H1 (cell line): ENCODE measurements at regions not wholly inside any gene's neighbourhood (a gene's known extent, or its start where the extent isn't known, plus 50 kb on each side); places are given as distances from the start of the nearest gene placed in this dataset.

Experiments used
- ASH2L ChIP-seq: fragments of 200-600, 300-600 bp; sonication (generic); IDR thresholded peaks from one replicate; pipeline ENCODE4 v1.7.1; 2017; ENCODE audit warnings: low read length
- BCL11A ChIP-seq, 2 experiments: IDR thresholded peaks; one replicate each; pipeline ENCODE4 v1.6.1; 2011; ENCODE audit warnings: low read depth in 2 of 2, low read length in 2 of 2, mild to moderate bottlenecking in 2 of 2
- CHD2 ChIP-seq: IDR thresholded peaks from 2 replicates; pipeline ENCODE4 v1.6.1; 2012; ENCODE audit warnings: low read length, improper control_type of control experiment
- CTBP2 ChIP-seq: IDR thresholded peaks from 2 replicates; pipeline ENCODE4 v1.7.0; 2011; ENCODE audit warnings: borderline replicate concordance, mild to moderate bottlenecking, moderate library complexity, mixed read lengths, low read length; ENCODE audit not compliant: insufficient read depth, insufficient read length
- EGR1 ChIP-seq: IDR thresholded peaks from 2 replicates; pipeline ENCODE4 v1.6.1; 2011; ENCODE audit warnings: low read depth, low read length, borderline replicate concordance
- FOSL1 ChIP-seq: IDR thresholded peaks from 2 replicates; pipeline ENCODE4 v1.6.1; 2011; ENCODE audit warnings: mild to moderate bottlenecking, low read depth, low read length, moderate library complexity; ENCODE audit not compliant: insufficient read depth
- GABPA ChIP-seq: IDR thresholded peaks from 2 replicates; pipeline ENCODE4 v1.6.1; 2011; ENCODE audit warnings: mild to moderate bottlenecking, low read length, moderate library complexity, borderline replicate concordance; ENCODE audit not compliant: insufficient read depth
- KDM1A ChIP-seq: fragments of 200-600, 300-600 bp; sonication (generic); IDR thresholded peaks from 2 replicates; pipeline ENCODE4 v1.7.1; 2016; ENCODE audit warnings: mild to moderate bottlenecking, low read length, borderline replicate concordance
- KDM4A ChIP-seq: IDR thresholded peaks from one replicate; pipeline ENCODE4 v1.7.1; 2012; ENCODE audit warnings: low read depth, mild to moderate bottlenecking, moderate library complexity, low read length, inconsistent platforms; ENCODE audit not compliant: severe bottlenecking
- KDM5A ChIP-seq: fragments of 200-600 bp; IDR thresholded peaks from 2 replicates; pipeline ENCODE4 v1.7.1; 2012; ENCODE audit warnings: mild to moderate bottlenecking, low read length, inconsistent platforms, mixed read lengths
- NANOG ChIP-seq: IDR thresholded peaks from 2 replicates; pipeline ENCODE4 v1.6.1; 2011; ENCODE audit warnings: low read length, low read depth, mild to moderate bottlenecking, inconsistent platforms; ENCODE audit not compliant: insufficient read depth, poor library complexity, severe bottlenecking
- POLR2A ChIP-seq, 2 experiments: IDR thresholded peaks; 1 replicate in 1 of 2; 2 replicates in 1 of 2; pipeline ENCODE4 v1.6.1; 2011; ENCODE audit warnings: low read depth in 2 of 2, low read length in 2 of 2, mild to moderate bottlenecking in 2 of 2; ENCODE audit errors: control extremely low read depth in 1 of 2
- SAP30 ChIP-seq: fragments of 300-600 bp; sonication (generic); IDR thresholded peaks from 2 replicates; pipeline ENCODE4 v1.7.1; 2012; ENCODE audit warnings: low read length, moderate library complexity, mild to moderate bottlenecking, inconsistent platforms; ENCODE audit not compliant: insufficient read depth, insufficient replicate concordance
- SIN3A ChIP-seq, 2 experiments: IDR thresholded peaks in 1 of 2; conservative IDR thresholded peaks in 1 of 2; 2 replicates each; pipeline ENCODE4 v1.6.1; 2011 to 2012; ENCODE audit warnings: low read length in 2 of 2, improper control_type of control experiment in 1 of 2, low read depth in 1 of 2, mild to moderate bottlenecking in 1 of 2
- SIX5 ChIP-seq: IDR thresholded peaks from 2 replicates; pipeline ENCODE4 v1.6.1; 2011; ENCODE audit warnings: mild to moderate bottlenecking, low read depth, low read length
- TBP ChIP-seq: IDR thresholded peaks from 2 replicates; pipeline ENCODE4 v1.6.1; 2011; ENCODE audit warnings: low read depth, low read length, improper control_type of control experiment
- TCF12 ChIP-seq: IDR thresholded peaks from 2 replicates; pipeline ENCODE4 v1.6.1; 2011; ENCODE audit warnings: low read depth, mild to moderate bottlenecking, low read length
- TEAD4 ChIP-seq: IDR thresholded peaks from 2 replicates; pipeline ENCODE4 v1.6.1; 2012; ENCODE audit warnings: low read depth, low read length, inconsistent platforms, mixed read lengths
- YY1 ChIP-seq: IDR thresholded peaks from 2 replicates; pipeline ENCODE4 v1.6.1; 2011; ENCODE audit warnings: low read depth, mild to moderate bottlenecking, low read length
- TF ChIP-seq, protein P1 (sequence below): IDR thresholded peaks from 2 replicates; pipeline ENCODE4 v1.6.1; 2011; ENCODE audit warnings: low read depth, mild to moderate bottlenecking, low read length; ENCODE audit not compliant: insufficient read depth
- TF ChIP-seq, protein P2 (sequence below): IDR thresholded peaks from 2 replicates; pipeline ENCODE4 v1.6.1; 2012; ENCODE audit warnings: inconsistent platforms
- TF ChIP-seq, protein P3 (sequence below), 3 experiments: IDR thresholded peaks; 1 replicate in 2 of 3; 2 replicates in 1 of 3; pipeline versions ENCODE4 v1.5.1 to v1.6.1; 2011; ENCODE audit warnings: low read length in 3 of 3, mild to moderate bottlenecking in 3 of 3, inconsistent platforms in 2 of 3, low read depth in 1 of 3, moderate library complexity in 1 of 3; ENCODE audit not compliant: insufficient read depth in 1 of 3; ENCODE audit errors: control extremely low read depth in 1 of 3

DNA sequence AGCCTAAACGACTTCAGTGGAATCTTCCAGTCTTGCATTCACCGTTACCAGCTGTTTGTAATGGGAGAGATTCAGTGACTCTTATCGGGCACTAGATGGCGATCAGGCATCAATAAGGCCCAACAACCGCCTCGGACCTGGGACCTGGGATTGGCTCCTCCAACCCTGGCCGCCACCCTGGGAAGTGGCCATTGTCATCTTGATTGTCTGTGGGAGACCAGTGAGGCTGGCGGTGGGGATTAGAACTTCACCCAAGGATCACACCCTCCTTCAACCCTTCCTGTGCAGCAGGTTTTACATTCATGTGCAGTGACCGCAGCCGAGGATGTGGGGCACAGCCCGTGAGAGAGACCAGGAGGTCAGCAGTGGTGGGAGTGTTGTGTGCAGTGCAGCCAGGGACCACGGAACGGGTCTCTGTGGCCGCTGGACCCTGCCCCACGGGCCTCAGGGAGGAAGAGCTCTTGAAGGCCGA lies 85.3 kb downstream of the SPP2 start (continued):
- no peak for TF ChIP-seq FOSL1
- no peak for TF ChIP-seq BCL11A (IDR thresholded peaks at IDR 0.05; ENCODE audit: low read depth in 2 of 2, low read length in 2 of 2)
- TF ChIP-seq, protein P1, sequence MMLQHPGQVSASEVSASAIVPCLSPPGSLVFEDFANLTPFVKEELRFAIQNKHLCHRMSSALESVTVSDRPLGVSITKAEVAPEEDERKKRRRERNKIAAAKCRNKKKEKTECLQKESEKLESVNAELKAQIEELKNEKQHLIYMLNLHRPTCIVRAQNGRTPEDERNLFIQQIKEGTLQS = no peak
- 0 out of 2 replicates have a peak, but pooled peaks have one; percentile 12 for TF ChIP-seq YY1
- TF ChIP-seq, protein P2, sequence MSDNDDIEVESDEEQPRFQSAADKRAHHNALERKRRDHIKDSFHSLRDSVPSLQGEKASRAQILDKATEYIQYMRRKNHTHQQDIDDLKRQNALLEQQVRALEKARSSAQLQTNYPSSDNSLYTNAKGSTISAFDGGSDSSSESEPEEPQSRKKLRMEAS = 0 out of 2 replicates have a peak, but pooled peaks have one; percentile 25
- no peak for TF ChIP-seq NANOG
- TF ChIP-seq CHD2 = 0 out of 2 replicates have a peak, but pooled peaks have one; percentile 38
- TF ChIP-seq TBP = no peak
- TF ChIP-seq, protein P3, sequence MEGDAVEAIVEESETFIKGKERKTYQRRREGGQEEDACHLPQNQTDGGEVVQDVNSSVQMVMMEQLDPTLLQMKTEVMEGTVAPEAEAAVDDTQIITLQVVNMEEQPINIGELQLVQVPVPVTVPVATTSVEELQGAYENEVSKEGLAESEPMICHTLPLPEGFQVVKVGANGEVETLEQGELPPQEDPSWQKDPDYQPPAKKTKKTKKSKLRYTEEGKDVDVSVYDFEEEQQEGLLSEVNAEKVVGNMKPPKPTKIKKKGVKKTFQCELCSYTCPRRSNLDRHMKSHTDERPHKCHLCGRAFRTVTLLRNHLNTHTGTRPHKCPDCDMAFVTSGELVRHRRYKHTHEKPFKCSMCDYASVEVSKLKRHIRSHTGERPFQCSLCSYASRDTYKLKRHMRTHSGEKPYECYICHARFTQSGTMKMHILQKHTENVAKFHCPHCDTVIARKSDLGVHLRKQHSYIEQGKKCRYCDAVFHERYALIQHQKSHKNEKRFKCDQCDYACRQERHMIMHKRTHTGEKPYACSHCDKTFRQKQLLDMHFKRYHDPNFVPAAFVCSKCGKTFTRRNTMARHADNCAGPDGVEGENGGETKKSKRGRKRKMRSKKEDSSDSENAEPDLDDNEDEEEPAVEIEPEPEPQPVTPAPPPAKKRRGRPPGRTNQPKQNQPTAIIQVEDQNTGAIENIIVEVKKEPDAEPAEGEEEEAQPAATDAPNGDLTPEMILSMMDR (IDR thresholded peaks at IDR 0.05; ENCODE audit: control extremely low read depth in 1 of 3, insufficient read depth in 1 of 3, low read depth in 1 of 3, low read length in 3 of 3) = peak; percentile 60 to 88 (median 87)
- no peak for TF ChIP-seq KDM5A
- no peak for TF ChIP-seq KDM4A
- no peak for TF ChIP-seq SAP30
- TF ChIP-seq EGR1 = no peak
- 0 out of 2 replicates have a peak, but pooled peaks have one; percentile 37 for TF ChIP-seq TCF12
- TF ChIP-seq ASH2L = no peak
- no peak for TF ChIP-seq KDM1A
- no peak for TF ChIP-seq POLR2A (IDR thresholded peaks at IDR 0.05; ENCODE audit: control extremely low read depth in 1 of 2, low read depth in 2 of 2, low read length in 2 of 2)
- TF ChIP-seq GABPA = no peak
- 0 out of 4 replicates have a peak, but pooled peaks of 1 of the 2 experiments have one; percentile 32 for TF ChIP-seq SIN3A (conservative IDR thresholded peaks at IDR 0.05 in 1 of 2, IDR thresholded peaks at IDR 0.05 in 1 of 2; ENCODE audit: low read depth in 1 of 2, low read length in 2 of 2)
- no peak for TF ChIP-seq SIX5
- no peak for TF ChIP-seq TEAD4
- no peak for TF ChIP-seq CTBP2
